GM23248 (cell line): ENCODE measurements at regions not wholly inside any gene's neighbourhood (a gene's known extent, or its start where the extent isn't known, plus 50 kb on each side); places are given as distances from the start of the nearest gene placed in this dataset.

ENCODE experiments used
- EZH2 ChIP-seq: fragments of 200-600 bp; sonication (generic); IDR thresholded peaks from 2 replicates; pipeline ENCODE4 v1.6.1; 2018; ENCODE audit warnings: antibody characterized with exemption, mild to moderate bottlenecking; ENCODE audit not compliant: insufficient read depth, poor library complexity, severe bottlenecking
- EZH2phosphoT487 ChIP-seq: fragments of 200-600 bp; sonication (generic); IDR thresholded peaks from 2 replicates; pipeline ENCODE4 v1.6.1; 2018; ENCODE audit warnings: antibody characterized with exemption, moderate library complexity, mild to moderate bottlenecking, low read depth; ENCODE audit not compliant: insufficient read depth

GRCh38 chr7:54946271-54946670 lies 72.5 kb upstream of the EGFR start:
- TF ChIP-seq EZH2 (no peak), EZH2phosphoT487 (no peak)
